H54 (cell line): ENCODE measurements at regions not wholly inside any gene's neighbourhood (a gene's known extent, or its start where the extent isn't known, plus 50 kb on each side); places are given as distances from the start of the nearest gene placed in this dataset.
A peak's percentile ranks its signal among the peaks of the same experiment; 100 is the strongest.

Source experiments
- DNase-seq: peaks from one replicate; pipeline ENCODE4 v3.0.0; 2011; ENCODE audit warnings: low spot score, mixed read lengths; ENCODE audit not compliant: insufficient read length
- FAIRE-seq: peaks from 3 replicates; lab custom pipeline; 2011; peaks lifted over from hg19 to GRCh38; lab: Jason Lieb, UNC
- POLR2A ChIP-seq: IDR thresholded peaks from 2 replicates; pipeline ENCODE4 v1.6.1; 2011; ENCODE audit warnings: low read depth, mild to moderate bottlenecking, low read length

DNA sequence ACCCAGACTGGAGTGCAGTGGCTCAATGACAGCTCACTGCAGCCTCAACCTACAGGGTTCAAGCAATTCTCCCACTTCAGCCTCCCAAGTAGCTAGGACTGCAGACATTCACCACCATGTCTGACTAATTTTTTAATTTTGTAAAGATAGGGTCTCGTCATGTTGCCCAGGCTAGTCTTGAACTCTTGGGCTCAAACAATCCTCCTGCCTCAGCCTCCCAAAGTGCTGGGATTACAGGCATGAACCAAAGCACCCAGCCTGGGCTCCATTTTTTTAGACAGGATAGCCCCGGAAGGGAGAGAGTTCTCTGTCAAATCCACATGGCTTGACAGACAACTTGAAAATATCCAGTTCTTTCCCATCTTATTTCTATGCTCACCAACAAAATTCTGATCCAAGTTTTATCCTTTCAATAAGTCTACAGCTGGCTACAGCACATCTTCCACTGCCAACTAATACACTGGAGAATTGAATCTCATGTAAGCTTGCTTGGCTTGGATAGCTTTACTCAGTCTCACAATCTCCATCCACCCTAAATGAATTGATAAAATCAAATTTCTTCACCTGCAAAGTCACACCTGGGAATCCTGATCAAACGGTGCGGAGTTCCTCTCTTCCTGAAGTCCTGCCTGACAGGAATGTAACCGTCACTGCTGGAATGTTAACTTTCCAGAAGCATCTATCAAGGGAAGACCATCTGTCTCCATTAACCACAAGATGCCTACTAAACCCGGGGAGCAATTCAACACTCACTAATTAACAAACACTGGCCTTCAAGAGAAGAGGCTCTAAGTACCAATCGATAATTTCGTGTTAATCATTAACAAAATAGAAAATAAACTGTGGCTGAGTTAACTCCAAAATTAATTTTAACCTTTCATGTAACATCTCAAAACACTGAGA, 239.7 kb upstream of the MKLN1 start:
- DNase-seq = no peak
- no peak for TF ChIP-seq POLR2A
- peak; percentile 23 for FAIRE-seq

DNA sequence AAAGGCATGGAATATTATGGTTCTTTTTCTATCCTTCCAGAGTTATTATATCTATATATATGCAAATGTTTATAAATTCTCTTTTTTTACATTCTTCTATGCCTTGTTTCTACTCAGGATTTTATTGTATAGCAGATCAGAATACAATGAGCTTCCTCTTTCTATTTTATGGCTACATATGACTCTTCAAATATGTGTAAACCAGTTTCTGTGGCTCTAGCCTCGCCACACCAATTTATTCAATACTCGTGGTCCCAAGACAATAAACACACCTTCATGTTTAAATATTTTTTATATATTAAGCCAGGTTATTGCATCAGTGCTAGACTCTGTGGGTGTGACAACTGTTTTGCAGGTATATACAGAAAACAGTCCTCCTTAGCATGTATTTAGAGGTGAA, 237.5 kb upstream of the MKLN1 start:
- FAIRE-seq = no peak
- no peak for TF ChIP-seq POLR2A
- no peak for DNase-seq

- FAIRE-seq = no peak
- no peak for DNase-seq
- no peak for TF ChIP-seq POLR2A
Observed at GRCh38 chr7:131090886-131091692, 236.6 kb upstream of the MKLN1 start.

DNA sequence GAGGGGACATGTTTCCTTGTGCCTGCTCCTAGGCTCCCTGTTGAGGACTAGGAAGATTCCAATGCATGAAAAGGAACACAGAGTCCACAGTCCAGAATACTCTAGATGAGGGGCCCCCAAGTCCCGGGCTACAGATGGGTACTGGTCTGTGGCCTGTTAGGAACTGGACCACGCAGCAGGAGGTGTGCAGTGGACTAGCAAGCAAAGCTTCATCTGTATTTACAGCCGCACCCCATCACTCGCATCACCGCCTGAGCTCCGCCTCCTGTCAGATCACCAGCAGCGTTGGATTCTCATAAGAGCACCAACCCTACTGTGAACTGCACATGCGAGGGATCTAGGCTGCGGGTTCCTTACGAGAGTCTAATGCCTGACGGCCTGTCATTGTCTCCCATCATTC, 233.0 kb upstream of the MKLN1 start:
- no peak for TF ChIP-seq POLR2A
- FAIRE-seq = no peak
- DNase-seq = no peak

GRCh38 chr7:131095346-131095745, 232.3 kb upstream of the MKLN1 start:
- no peak for DNase-seq
- no peak for FAIRE-seq
- no peak for TF ChIP-seq POLR2A

DNA sequence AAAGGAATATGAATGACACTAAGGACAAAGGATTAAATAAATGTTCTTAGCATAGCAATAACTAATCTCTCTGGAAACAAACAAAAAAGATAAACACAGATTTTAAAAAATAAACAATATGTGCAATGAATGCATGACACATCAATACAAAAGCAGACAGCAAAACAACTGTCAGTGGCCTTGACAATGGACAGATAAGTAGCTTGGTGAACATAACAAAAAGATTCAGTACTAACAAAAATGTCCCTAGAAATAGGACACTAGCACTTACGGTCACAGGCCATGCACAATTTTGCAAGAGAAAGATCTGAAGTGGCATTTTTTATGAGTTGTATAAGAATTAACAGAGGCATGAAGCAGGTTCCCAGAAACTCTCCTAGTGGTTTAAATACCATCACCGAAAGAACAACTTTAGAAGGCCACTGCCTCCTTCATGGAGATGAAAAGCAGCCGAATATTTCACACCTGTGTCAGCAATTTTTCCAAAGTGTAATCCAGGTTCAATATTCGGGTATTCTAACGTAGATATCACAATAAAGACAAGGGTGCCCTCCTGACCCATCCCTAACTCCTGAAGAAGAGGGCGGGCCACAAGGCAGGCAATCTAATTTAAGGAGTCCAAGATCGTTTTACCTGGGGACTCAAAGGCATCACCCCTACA, 231.3 kb upstream of the MKLN1 start:
- FAIRE-seq (no peak), DNase-seq (no peak)

GRCh38 chr7:131097662-131098376, 229.9 kb upstream of the MKLN1 start:
- DNase-seq (no peak), FAIRE-seq (no peak)

More for the DNA sequence above, 231.3 kb upstream of the MKLN1 start:
- TF ChIP-seq POLR2A = no peak

GRCh38 chr7:131098527-131098926, 229.1 kb upstream of the MKLN1 start:
- FAIRE-seq (no peak), DNase-seq (no peak)
- TF ChIP-seq POLR2A = no peak

More at GRCh38 chr7:131097662-131098376, 229.9 kb upstream of the MKLN1 start:
- TF ChIP-seq POLR2A = no peak

DNA sequence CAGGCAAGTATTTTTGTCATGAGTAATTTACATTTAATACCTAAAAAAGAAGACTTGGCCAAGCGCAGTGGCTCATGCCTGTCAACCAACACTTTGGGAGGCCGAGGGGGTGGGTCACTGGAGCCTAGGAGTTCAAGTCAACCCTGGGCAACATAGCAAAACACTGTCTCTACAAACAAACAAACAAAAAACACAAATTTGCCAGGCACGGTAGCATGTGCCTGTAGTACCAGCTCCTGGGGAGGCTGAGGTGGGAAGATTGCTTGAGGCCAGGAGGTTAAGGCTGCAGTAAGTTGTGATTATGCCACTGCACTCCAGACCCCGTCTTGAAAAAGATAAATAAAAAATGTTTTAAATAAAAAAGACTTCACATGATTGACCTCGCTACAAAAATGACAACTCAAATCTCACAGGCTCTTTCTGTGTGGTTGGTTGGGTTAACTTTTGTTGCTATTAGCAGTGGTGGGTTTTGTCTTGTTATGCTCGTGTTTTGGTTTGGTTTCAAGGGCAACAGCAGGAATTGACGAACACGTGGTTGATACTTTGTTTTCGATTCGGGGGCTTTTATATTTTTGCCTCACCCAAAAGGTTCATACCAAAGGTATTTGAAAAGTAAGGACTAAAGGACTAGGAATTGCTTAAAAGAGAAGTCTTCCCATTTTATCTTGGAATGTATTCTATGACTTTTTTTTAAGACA, 227.2 kb upstream of the MKLN1 start:
- DNase-seq (no peak), FAIRE-seq (no peak)
- no peak for TF ChIP-seq POLR2A

GRCh38 chr7:131103997-131104396, 223.7 kb upstream of the MKLN1 start:
- no peak for TF ChIP-seq POLR2A
- no peak for DNase-seq
- no peak for FAIRE-seq

GRCh38 chr7:131104596-131105293, 222.9 kb upstream of the MKLN1 start:
- TF ChIP-seq POLR2A = no peak
- FAIRE-seq = no peak
- DNase-seq = no peak

GRCh38 chr7:131105294-131105798, 222.3 kb upstream of the MKLN1 start:
- no peak for FAIRE-seq
- TF ChIP-seq POLR2A = no peak
- DNase-seq = no peak
